WTC11 (cell line): ENCODE measurements at regions not wholly inside any gene's neighbourhood (a gene's known extent, or its start where the extent isn't known, plus 50 kb on each side); places are given as distances from the start of the nearest gene placed in this dataset.

Experiments used
- CTCF ChIP-seq: fragments of 200-600 bp; IDR thresholded peaks from 2 replicates; pipeline ENCODE4 v1.8.0; 2022; ENCODE audit warnings: antibody characterized with exemption
- JUN ChIP-seq: sonication (generic); formaldehyde crosslinking; IDR thresholded peaks from 2 replicates; pipeline ENCODE4 v1.8.0; 2023; ENCODE audit warnings: mild to moderate bottlenecking, missing genetic modification reagents
- MLX ChIP-seq: sonication (generic); formaldehyde crosslinking; IDR thresholded peaks from 2 replicates; pipeline ENCODE4 v1.8.1; 2023; ENCODE audit warnings: mild to moderate bottlenecking, missing genetic modification reagents, moderate library complexity
- NFE2L1 ChIP-seq: sonication (generic); formaldehyde crosslinking; IDR thresholded peaks from 2 replicates; pipeline ENCODE4 v1.8.1; 2023; ENCODE audit warnings: missing genetic modification reagents

GRCh38 chr5:125214080-125214479 is 467.6 kb upstream of the ZNF608 start:
- TF ChIP-seq CTCF (no peak), JUN (CRISPR knock-in tag) (no peak), MLX (no peak), NFE2L1 (CRISPR knock-in tag) (no peak)
